ENCODE measurements at regions not wholly inside any gene's neighbourhood (a gene's known extent, or its start where the extent isn't known, plus 50 kb on each side); places are given as distances from the start of the nearest gene placed in this dataset.

GRCh38 chr4:12146339-12146738 lies 717.6 kb upstream of the HS3ST1 start:
- POLR2A ChIA-PET = no interaction called here
- CTCF ChIA-PET = no interaction called here

GRCh38 chr4:12145768-12146167 lies 717.1 kb upstream of the HS3ST1 start:
- no peaks in the 10 kb centered on the region for H3K27me3 Mint-ChIP-seq
- CTCF ChIA-PET = no interaction called here
- POLR2A ChIA-PET = no interaction called here
- intact Hi-C loops (cut with micrococcal nuclease) = no loop called here
- no peak overlapping the region for H3K4me3 Mint-ChIP-seq
- no peaks in the 10 kb centered on the region for H3K9me3 ChIP-seq (ENCODE audit: control insufficient read depth in 2 of 3, low read length in 3 of 3)
- no peak for DNase-seq
- no peak overlapping the region for H3K4me3 ChIP-seq (ENCODE audit: low read length)
- H3K27me3 ChIP-seq (ENCODE audit: control insufficient read depth in 2 of 2, insufficient read depth in 2 of 2, low read length in 2 of 2) = no peaks in the 10 kb centered on the region
- no peaks in the 10 kb centered on the region for H3K4me1 ChIP-seq (ENCODE audit: control insufficient read depth in 2 of 2, insufficient read depth in 2 of 2, low read length in 2 of 2)
- no peaks in the 10 kb centered on the region for H3K4me1 Mint-ChIP-seq
- H3K36me3 Mint-ChIP-seq = no peaks in the 10 kb centered on the region
- ATAC-seq = no peak
- H3K27ac Mint-ChIP-seq = no peak overlapping the region
- H3K36me3 ChIP-seq (ENCODE audit: control insufficient read depth in 2 of 3, insufficient read depth in 3 of 3, low read length in 3 of 3) = no peaks in the 10 kb centered on the region
- H3K27ac ChIP-seq (ENCODE audit: low read depth, low read length) = no peak overlapping the region
- H3K9me3 Mint-ChIP-seq = peaks cover 0 to 10% (median 2%) of the 10 kb centered on the region in 11 donors

More at GRCh38 chr4:12146339-12146738, 717.6 kb upstream of the HS3ST1 start:
- Histone ChIP-seq H3K4me3 (ENCODE audit: low read length) (no peak overlapping the region), H3K36me3 (ENCODE audit: control insufficient read depth in 2 of 3, insufficient read depth in 3 of 3, low read length in 3 of 3) (no peaks in the 10 kb centered on the region), H3K9me3 (ENCODE audit: control insufficient read depth in 2 of 3, low read length in 3 of 3) (no peaks in the 10 kb centered on the region), H3K27me3 (ENCODE audit: control insufficient read depth in 2 of 2, insufficient read depth in 2 of 2, low read length in 2 of 2) (no peaks in the 10 kb centered on the region), H3K27ac (ENCODE audit: low read depth, low read length) (no peak overlapping the region), H3K4me1 (ENCODE audit: control insufficient read depth in 2 of 2, insufficient read depth in 2 of 2, low read length in 2 of 2) (no peaks in the 10 kb centered on the region)
- Mint-ChIP-seq H3K36me3 (no peaks in the 10 kb centered on the region), H3K27ac (no peak overlapping the region), H3K27me3 (no peaks in the 10 kb centered on the region), H3K4me3 (no peak overlapping the region), H3K9me3 (peaks cover 0 to 10% (median 2%) of the 10 kb centered on the region in 11 donors), H3K4me1 (no peaks in the 10 kb centered on the region)
- DNase-seq = no peak
- no peak for ATAC-seq
- intact Hi-C loops (cut with micrococcal nuclease) = no loop called here

GRCh38 chr4:12145106-12145505 lies 716.4 kb upstream of the HS3ST1 start:
- no peaks in the 10 kb centered on the region for H3K4me1 ChIP-seq (ENCODE audit: control insufficient read depth in 2 of 2, insufficient read depth in 2 of 2, low read length in 2 of 2)
- ChIA-PET POLR2A (no interaction called here), CTCF (no interaction called here)
- H3K9me3 Mint-ChIP-seq = peaks cover 0 to 10% (median 1%) of the 10 kb centered on the region in 11 donors
- intact Hi-C loops (cut with micrococcal nuclease) = no loop called here
- ATAC-seq = no peak
- H3K36me3 ChIP-seq (ENCODE audit: control insufficient read depth in 2 of 3, insufficient read depth in 3 of 3, low read length in 3 of 3) = no peaks in the 10 kb centered on the region
- H3K9me3 ChIP-seq (ENCODE audit: control insufficient read depth in 2 of 3, low read length in 3 of 3) = no peaks in the 10 kb centered on the region
- no peaks in the 10 kb centered on the region for H3K27me3 ChIP-seq (ENCODE audit: control insufficient read depth in 2 of 2, insufficient read depth in 2 of 2, low read length in 2 of 2)
- no peak overlapping the region for H3K27ac ChIP-seq (ENCODE audit: low read depth, low read length)
- no peak for DNase-seq
- no peaks in the 10 kb centered on the region for H3K4me1 Mint-ChIP-seq
- H3K27ac Mint-ChIP-seq = no peak overlapping the region
- no peak overlapping the region for H3K4me3 Mint-ChIP-seq
- no peak overlapping the region for H3K4me3 ChIP-seq (ENCODE audit: low read length)
- H3K27me3 Mint-ChIP-seq = no peaks in the 10 kb centered on the region
- H3K36me3 Mint-ChIP-seq = no peaks in the 10 kb centered on the region

GRCh38 chr4:12144051-12144450 lies 715.4 kb upstream of the HS3ST1 start:
- CTCF ChIA-PET = no interaction called here
- POLR2A ChIA-PET = no interaction called here
- H3K36me3 Mint-ChIP-seq = no peaks in the 10 kb centered on the region
- intact Hi-C loops (cut with micrococcal nuclease) = no loop called here
- no peak for DNase-seq
- peaks cover 0 to 9% (median 1%) of the 10 kb centered on the region in 11 donors for H3K9me3 Mint-ChIP-seq
- H3K4me1 Mint-ChIP-seq = no peaks in the 10 kb centered on the region
- no peaks in the 10 kb centered on the region for H3K27me3 Mint-ChIP-seq
- no peaks in the 10 kb centered on the region for H3K36me3 ChIP-seq (ENCODE audit: control insufficient read depth in 2 of 3, insufficient read depth in 3 of 3, low read length in 3 of 3)
- no peak overlapping the region for H3K4me3 ChIP-seq (ENCODE audit: low read length)
- H3K27ac ChIP-seq (ENCODE audit: low read depth, low read length) = no peak overlapping the region
- no peaks in the 10 kb centered on the region for H3K9me3 ChIP-seq (ENCODE audit: control insufficient read depth in 2 of 3, low read length in 3 of 3)
- H3K27ac Mint-ChIP-seq = no peak overlapping the region
- H3K27me3 ChIP-seq (ENCODE audit: control insufficient read depth in 2 of 2, insufficient read depth in 2 of 2, low read length in 2 of 2) = no peaks in the 10 kb centered on the region
- no peak for ATAC-seq
- H3K4me3 Mint-ChIP-seq = no peak overlapping the region
- no peaks in the 10 kb centered on the region for H3K4me1 ChIP-seq (ENCODE audit: control insufficient read depth in 2 of 2, insufficient read depth in 2 of 2, low read length in 2 of 2)

- Mint-ChIP-seq H3K9me3 (peaks cover 0 to 7% (median 1%) of the 10 kb centered on the region in 11 donors), H3K4me1 (no peaks in the 10 kb centered on the region), H3K4me3 (no peak overlapping the region), H3K36me3 (no peaks in the 10 kb centered on the region), H3K27ac (no peak overlapping the region), H3K27me3 (no peaks in the 10 kb centered on the region)
- H3K4me1 ChIP-seq (ENCODE audit: control insufficient read depth in 2 of 2, insufficient read depth in 2 of 2, low read length in 2 of 2) = no peaks in the 10 kb centered on the region
- H3K27me3 ChIP-seq (ENCODE audit: control insufficient read depth in 2 of 2, insufficient read depth in 2 of 2, low read length in 2 of 2) = no peaks in the 10 kb centered on the region
- no peak for DNase-seq
- no peaks in the 10 kb centered on the region for H3K36me3 ChIP-seq (ENCODE audit: control insufficient read depth in 2 of 3, insufficient read depth in 3 of 3, low read length in 3 of 3)
- ChIA-PET CTCF (no interaction called here), POLR2A (no interaction called here)
- intact Hi-C loops (cut with micrococcal nuclease) = no loop called here
- H3K4me3 ChIP-seq (ENCODE audit: low read length) = no peak overlapping the region
- ATAC-seq = no peak
- no peak overlapping the region for H3K27ac ChIP-seq (ENCODE audit: low read depth, low read length)
- H3K9me3 ChIP-seq (ENCODE audit: control insufficient read depth in 2 of 3, low read length in 3 of 3) = no peaks in the 10 kb centered on the region
Measured at GRCh38 chr4:12140864-12141263, 712.2 kb upstream of the HS3ST1 start.

- Histone ChIP-seq H3K9me3 (ENCODE audit: control insufficient read depth in 2 of 3, low read length in 3 of 3) (no peaks in the 10 kb centered on the region), H3K36me3 (ENCODE audit: control insufficient read depth in 2 of 3, insufficient read depth in 3 of 3, low read length in 3 of 3) (no peaks in the 10 kb centered on the region), H3K4me1 (ENCODE audit: control insufficient read depth in 2 of 2, insufficient read depth in 2 of 2, low read length in 2 of 2) (no peaks in the 10 kb centered on the region), H3K4me3 (ENCODE audit: low read length) (no peak overlapping the region), H3K27ac (ENCODE audit: low read depth, low read length) (no peak overlapping the region), H3K27me3 (ENCODE audit: control insufficient read depth in 2 of 2, insufficient read depth in 2 of 2, low read length in 2 of 2) (no peaks in the 10 kb centered on the region)
- H3K4me1 Mint-ChIP-seq = no peaks in the 10 kb centered on the region
- no peak overlapping the region for H3K27ac Mint-ChIP-seq
- peaks cover 0 to 9% (median 3%) of the 10 kb centered on the region in 11 donors for H3K9me3 Mint-ChIP-seq
- no peak overlapping the region for H3K4me3 Mint-ChIP-seq
- no peaks in the 10 kb centered on the region for H3K27me3 Mint-ChIP-seq
- intact Hi-C loops (cut with micrococcal nuclease) = no loop called here
- ATAC-seq (no peak), DNase-seq (no peak)
- CTCF ChIA-PET = no interaction called here
- no peaks in the 10 kb centered on the region for H3K36me3 Mint-ChIP-seq
- POLR2A ChIA-PET = no interaction called here
Measured at GRCh38 chr4:12139296-12139695, 710.6 kb upstream of the HS3ST1 start.

GRCh38 chr4:12138488-12138887 lies 709.8 kb upstream of the HS3ST1 start:
- no peak overlapping the region for H3K4me3 Mint-ChIP-seq
- no peaks in the 10 kb centered on the region for H3K36me3 Mint-ChIP-seq
- DNase-seq = no peak
- intact Hi-C loops (cut with micrococcal nuclease) = no loop called here
- peaks cover 0 to 17% (median 8%) of the 10 kb centered on the region in 11 donors for H3K9me3 Mint-ChIP-seq
- ATAC-seq = no peak
- Histone ChIP-seq H3K27ac (ENCODE audit: low read depth, low read length) (no peak overlapping the region), H3K27me3 (ENCODE audit: control insufficient read depth in 2 of 2, insufficient read depth in 2 of 2, low read length in 2 of 2) (no peaks in the 10 kb centered on the region), H3K9me3 (ENCODE audit: control insufficient read depth in 2 of 3, low read length in 3 of 3) (no peaks in the 10 kb centered on the region), H3K4me1 (ENCODE audit: control insufficient read depth in 2 of 2, insufficient read depth in 2 of 2, low read length in 2 of 2) (no peaks in the 10 kb centered on the region), H3K36me3 (ENCODE audit: control insufficient read depth in 2 of 3, insufficient read depth in 3 of 3, low read length in 3 of 3) (no peaks in the 10 kb centered on the region), H3K4me3 (ENCODE audit: low read length) (no peak overlapping the region)
- H3K27ac Mint-ChIP-seq = no peak overlapping the region
- no peaks in the 10 kb centered on the region for H3K4me1 Mint-ChIP-seq
- CTCF ChIA-PET = no interaction called here
- no peaks in the 10 kb centered on the region for H3K27me3 Mint-ChIP-seq
- POLR2A ChIA-PET = no interaction called here

Data from naive thymus-derived CD4-positive, alpha-beta T cell (primary cell).